HL-60 (cell line): ENCODE measurements at regions not wholly inside any gene's neighbourhood (a gene's known extent, or its start where the extent isn't known, plus 50 kb on each side); places are given as distances from the start of the nearest gene placed in this dataset.

ENCODE experiments used
- GABPA ChIP-seq: IDR thresholded peaks from 2 replicates; pipeline ENCODE4 v1.6.1; 2012; ENCODE audit warnings: low read depth
- POLR2AphosphoS5 ChIP-seq: IDR thresholded peaks from 2 replicates; pipeline ENCODE4 v1.6.1; 2012; ENCODE audit warnings: low read depth
- TF ChIP-seq, protein P1 (sequence below): IDR thresholded peaks from one replicate; pipeline ENCODE4 v1.5.1; 2011; ENCODE audit warnings: low read length, control low read depth, inconsistent platforms; ENCODE audit not compliant: insufficient read depth
- TF ChIP-seq, protein P2 (sequence below): IDR thresholded peaks from 2 replicates; pipeline ENCODE4 v1.6.1; 2012; ENCODE audit warnings: low read depth; ENCODE audit not compliant: insufficient replicate concordance

DNA sequence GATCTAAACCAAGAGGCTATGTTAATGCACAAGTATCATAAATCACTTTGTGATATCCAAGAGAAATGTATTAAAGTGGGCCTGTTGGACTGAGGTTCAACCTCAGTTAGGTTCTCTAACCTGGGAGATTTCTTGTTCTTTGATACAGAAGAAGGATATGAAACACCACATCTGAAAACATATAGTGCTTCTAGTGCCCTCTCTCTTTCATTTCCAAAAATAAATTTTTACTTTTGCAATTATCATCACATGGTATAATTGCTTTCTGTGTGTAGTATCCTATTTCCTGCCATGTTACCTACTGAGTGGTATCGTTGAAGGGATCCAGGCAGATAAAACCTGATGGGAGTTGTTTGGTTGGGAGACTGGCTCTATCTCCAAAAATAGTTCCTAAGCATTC, 264.9 kb downstream of the CCER1 start:
- TF ChIP-seq, protein P1, sequence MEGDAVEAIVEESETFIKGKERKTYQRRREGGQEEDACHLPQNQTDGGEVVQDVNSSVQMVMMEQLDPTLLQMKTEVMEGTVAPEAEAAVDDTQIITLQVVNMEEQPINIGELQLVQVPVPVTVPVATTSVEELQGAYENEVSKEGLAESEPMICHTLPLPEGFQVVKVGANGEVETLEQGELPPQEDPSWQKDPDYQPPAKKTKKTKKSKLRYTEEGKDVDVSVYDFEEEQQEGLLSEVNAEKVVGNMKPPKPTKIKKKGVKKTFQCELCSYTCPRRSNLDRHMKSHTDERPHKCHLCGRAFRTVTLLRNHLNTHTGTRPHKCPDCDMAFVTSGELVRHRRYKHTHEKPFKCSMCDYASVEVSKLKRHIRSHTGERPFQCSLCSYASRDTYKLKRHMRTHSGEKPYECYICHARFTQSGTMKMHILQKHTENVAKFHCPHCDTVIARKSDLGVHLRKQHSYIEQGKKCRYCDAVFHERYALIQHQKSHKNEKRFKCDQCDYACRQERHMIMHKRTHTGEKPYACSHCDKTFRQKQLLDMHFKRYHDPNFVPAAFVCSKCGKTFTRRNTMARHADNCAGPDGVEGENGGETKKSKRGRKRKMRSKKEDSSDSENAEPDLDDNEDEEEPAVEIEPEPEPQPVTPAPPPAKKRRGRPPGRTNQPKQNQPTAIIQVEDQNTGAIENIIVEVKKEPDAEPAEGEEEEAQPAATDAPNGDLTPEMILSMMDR, result no peak
- TF ChIP-seq, protein P2, sequence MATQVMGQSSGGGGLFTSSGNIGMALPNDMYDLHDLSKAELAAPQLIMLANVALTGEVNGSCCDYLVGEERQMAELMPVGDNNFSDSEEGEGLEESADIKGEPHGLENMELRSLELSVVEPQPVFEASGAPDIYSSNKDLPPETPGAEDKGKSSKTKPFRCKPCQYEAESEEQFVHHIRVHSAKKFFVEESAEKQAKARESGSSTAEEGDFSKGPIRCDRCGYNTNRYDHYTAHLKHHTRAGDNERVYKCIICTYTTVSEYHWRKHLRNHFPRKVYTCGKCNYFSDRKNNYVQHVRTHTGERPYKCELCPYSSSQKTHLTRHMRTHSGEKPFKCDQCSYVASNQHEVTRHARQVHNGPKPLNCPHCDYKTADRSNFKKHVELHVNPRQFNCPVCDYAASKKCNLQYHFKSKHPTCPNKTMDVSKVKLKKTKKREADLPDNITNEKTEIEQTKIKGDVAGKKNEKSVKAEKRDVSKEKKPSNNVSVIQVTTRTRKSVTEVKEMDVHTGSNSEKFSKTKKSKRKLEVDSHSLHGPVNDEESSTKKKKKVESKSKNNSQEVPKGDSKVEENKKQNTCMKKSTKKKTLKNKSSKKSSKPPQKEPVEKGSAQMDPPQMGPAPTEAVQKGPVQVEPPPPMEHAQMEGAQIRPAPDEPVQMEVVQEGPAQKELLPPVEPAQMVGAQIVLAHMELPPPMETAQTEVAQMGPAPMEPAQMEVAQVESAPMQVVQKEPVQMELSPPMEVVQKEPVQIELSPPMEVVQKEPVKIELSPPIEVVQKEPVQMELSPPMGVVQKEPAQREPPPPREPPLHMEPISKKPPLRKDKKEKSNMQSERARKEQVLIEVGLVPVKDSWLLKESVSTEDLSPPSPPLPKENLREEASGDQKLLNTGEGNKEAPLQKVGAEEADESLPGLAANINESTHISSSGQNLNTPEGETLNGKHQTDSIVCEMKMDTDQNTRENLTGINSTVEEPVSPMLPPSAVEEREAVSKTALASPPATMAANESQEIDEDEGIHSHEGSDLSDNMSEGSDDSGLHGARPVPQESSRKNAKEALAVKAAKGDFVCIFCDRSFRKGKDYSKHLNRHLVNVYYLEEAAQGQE, result no peak
- TF ChIP-seq POLR2AphosphoS5, result no peak
- TF ChIP-seq GABPA, result no peak
